MM.1S (cell line): ENCODE measurements at regions not wholly inside any gene's neighbourhood (a gene's known extent, or its start where the extent isn't known, plus 50 kb on each side); places are given as distances from the start of the nearest gene placed in this dataset.

ENCODE experiments used
- DNase-seq: peaks from one replicate; pipeline ENCODE4 v3.0.0-alpha.2; 2015
- H2AFZ ChIP-seq: fragments of 300-600 bp; sonication (generic); 2 replicates; pipeline ENCODE4 v1.6.0; 2016; ENCODE audit warnings: antibody characterized with exemption, low read length
- H3F3A ChIP-seq: fragments of 300-600 bp; sonication (generic); 2 replicates; pipeline ENCODE4 v1.6.1; 2016; ENCODE audit warnings: mild to moderate bottlenecking, antibody characterized with exemption, low read length, moderate library complexity, mixed read lengths; ENCODE audit not compliant: insufficient read depth
- H3K27ac ChIP-seq: fragments of 300-600 bp; sonication (generic); 2 replicates; pipeline ENCODE4 v1.5.1; 2016; ENCODE audit warnings: mild to moderate bottlenecking, low read length
- H3K27me3 ChIP-seq: fragments of 300-600 bp; sonication (generic); replicated peaks from 2 replicates; pipeline ENCODE4 v1.6.0; 2016; ENCODE audit warnings: low read length; ENCODE audit not compliant: insufficient read depth
- H3K36me3 ChIP-seq: fragments of 300-600 bp; sonication (generic); replicated peaks from 2 replicates; pipeline ENCODE4 v1.6.1; 2016; ENCODE audit warnings: mild to moderate bottlenecking, low read length, mixed read lengths; ENCODE audit not compliant: insufficient read depth
- H3K4me1 ChIP-seq: fragments of 300-600 bp; sonication (generic); 2 replicates; pipeline ENCODE4 v1.6.1; 2016; ENCODE audit warnings: low read length, mixed read lengths
- H3K4me2 ChIP-seq: fragments of 300-600 bp; sonication (generic); 2 replicates; pipeline ENCODE4 v1.6.0; 2016; ENCODE audit warnings: low read depth, low read length
- H3K4me3 ChIP-seq: fragments of 300-600 bp; sonication (generic); 2 replicates; pipeline ENCODE4 v1.5.1; 2016; ENCODE audit warnings: low read length, mixed read lengths
- H3K79me2 ChIP-seq: fragments of 300-600 bp; sonication (generic); 2 replicates; pipeline ENCODE4 v1.6.1; 2016; ENCODE audit warnings: mixed run types, low read length, mixed read lengths
- H3K9ac ChIP-seq: fragments of 300-600 bp; sonication (generic); 2 replicates; pipeline ENCODE4 v1.6.1; 2016; ENCODE audit warnings: low read length, mixed read lengths
- H3K9me2 ChIP-seq: fragments of 300-600 bp; sonication (generic); replicated peaks from 2 replicates; pipeline ENCODE4 v1.6.1; 2016; ENCODE audit warnings: mild to moderate bottlenecking, low read length, mixed read lengths; ENCODE audit not compliant: insufficient read depth
- H3K9me3 ChIP-seq: fragments of 300-600 bp; sonication (generic); replicated peaks from 2 replicates; pipeline ENCODE4 v1.6.1; 2016; ENCODE audit warnings: mild to moderate bottlenecking, low read length, mixed read lengths; ENCODE audit not compliant: insufficient read depth
- H4K20me1 ChIP-seq: fragments of 300-600 bp; sonication (generic); 2 replicates; pipeline ENCODE4 v1.6.1; 2016; ENCODE audit warnings: mild to moderate bottlenecking, low read length, moderate library complexity, mixed read lengths; ENCODE audit not compliant: insufficient read depth
- EZH2 ChIP-seq: fragments of 300-600 bp; sonication (generic); optimal IDR thresholded peaks from 2 replicates; pipeline ENCODE3; 2017; ENCODE audit warnings: low read depth, mild to moderate bottlenecking, antibody characterized with exemption, low read length, mixed read lengths
- EZH2phosphoT487 ChIP-seq: fragments of 300-600 bp; sonication (generic); IDR thresholded peaks from 2 replicates; pipeline ENCODE4 v1.6.1; 2018; ENCODE audit warnings: antibody characterized with exemption, low read length
- TF ChIP-seq, protein P1 (sequence below): fragments of 300-600 bp; sonication (generic); IDR thresholded peaks from 2 replicates; pipeline ENCODE4 v1.5.1; 2016; ENCODE audit warnings: antibody characterized with exemption, low read length, mixed read lengths

DNA sequence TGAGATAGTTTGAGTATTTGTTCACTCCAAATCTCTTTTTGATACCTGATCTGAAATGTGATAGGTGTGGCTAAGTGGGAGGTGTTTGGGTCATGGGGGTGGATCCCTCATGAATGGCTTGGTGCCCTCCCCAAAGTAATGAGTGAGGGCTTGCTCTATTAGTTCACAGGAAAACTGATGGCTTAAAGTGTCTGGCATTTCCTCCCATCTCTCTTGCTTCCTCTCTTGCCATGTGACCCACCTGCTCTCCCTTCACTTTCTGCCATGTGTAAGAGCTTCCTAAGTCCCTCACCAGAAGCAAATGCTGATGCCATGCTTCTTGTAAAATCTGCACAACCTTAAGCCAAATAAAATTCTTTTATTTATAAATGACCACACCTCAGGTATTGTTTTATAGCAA, 61.1 kb downstream of the MAD2L1 start:
- DNase-seq = no peak

DNA sequence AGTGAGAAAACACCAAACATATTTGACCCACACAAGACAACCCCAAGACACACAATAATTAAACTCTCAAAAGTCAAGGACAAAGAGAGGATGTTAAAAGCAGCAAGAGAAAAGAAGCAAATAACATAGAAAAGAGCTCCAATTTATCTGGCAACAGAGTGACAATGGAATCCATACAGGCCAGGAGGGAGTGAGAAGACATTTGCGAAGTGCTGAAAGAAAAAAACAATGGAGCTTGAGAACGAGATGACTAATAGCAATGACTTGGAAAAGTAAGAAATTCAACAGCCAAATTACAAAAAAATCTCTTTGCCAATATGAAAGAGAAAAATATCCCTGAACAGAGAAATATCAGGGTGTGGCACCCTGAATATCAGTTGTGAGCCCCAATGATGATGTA, 61.6 kb downstream of the MAD2L1 start:
- no peaks in the 10 kb centered on the region for H3K4me1 ChIP-seq
- no peak for DNase-seq
- no peaks in the 10 kb centered on the region for H3K27me3 ChIP-seq
- H3K36me3 ChIP-seq = no peaks in the 10 kb centered on the region
- H4K20me1 ChIP-seq = no peaks in the 10 kb centered on the region
- H3K9me2 ChIP-seq = no peaks in the 10 kb centered on the region
- no peak overlapping the region for H3K27ac ChIP-seq
- TF ChIP-seq, protein P1, sequence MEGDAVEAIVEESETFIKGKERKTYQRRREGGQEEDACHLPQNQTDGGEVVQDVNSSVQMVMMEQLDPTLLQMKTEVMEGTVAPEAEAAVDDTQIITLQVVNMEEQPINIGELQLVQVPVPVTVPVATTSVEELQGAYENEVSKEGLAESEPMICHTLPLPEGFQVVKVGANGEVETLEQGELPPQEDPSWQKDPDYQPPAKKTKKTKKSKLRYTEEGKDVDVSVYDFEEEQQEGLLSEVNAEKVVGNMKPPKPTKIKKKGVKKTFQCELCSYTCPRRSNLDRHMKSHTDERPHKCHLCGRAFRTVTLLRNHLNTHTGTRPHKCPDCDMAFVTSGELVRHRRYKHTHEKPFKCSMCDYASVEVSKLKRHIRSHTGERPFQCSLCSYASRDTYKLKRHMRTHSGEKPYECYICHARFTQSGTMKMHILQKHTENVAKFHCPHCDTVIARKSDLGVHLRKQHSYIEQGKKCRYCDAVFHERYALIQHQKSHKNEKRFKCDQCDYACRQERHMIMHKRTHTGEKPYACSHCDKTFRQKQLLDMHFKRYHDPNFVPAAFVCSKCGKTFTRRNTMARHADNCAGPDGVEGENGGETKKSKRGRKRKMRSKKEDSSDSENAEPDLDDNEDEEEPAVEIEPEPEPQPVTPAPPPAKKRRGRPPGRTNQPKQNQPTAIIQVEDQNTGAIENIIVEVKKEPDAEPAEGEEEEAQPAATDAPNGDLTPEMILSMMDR = no peak
- TF ChIP-seq EZH2 = no peak
- TF ChIP-seq EZH2phosphoT487 = no peak
- H3K9me3 ChIP-seq = no peaks in the 10 kb centered on the region
- no peak overlapping the region for H2AFZ ChIP-seq
- no peaks in the 10 kb centered on the region for H3K79me2 ChIP-seq
- no peak overlapping the region for H3K4me3 ChIP-seq
- H3K9ac ChIP-seq = no peak overlapping the region
- H3F3A ChIP-seq = no peaks in the 10 kb centered on the region
- no peak overlapping the region for H3K4me2 ChIP-seq

More for the DNA sequence above, 61.1 kb downstream of the MAD2L1 start:
- H3K4me2 ChIP-seq = no peak overlapping the region
- H3K9me2 ChIP-seq = no peaks in the 10 kb centered on the region
- no peaks in the 10 kb centered on the region for H3K9me3 ChIP-seq
- H3K79me2 ChIP-seq = no peaks in the 10 kb centered on the region
- no peaks in the 10 kb centered on the region for H4K20me1 ChIP-seq
- H3K36me3 ChIP-seq = no peaks in the 10 kb centered on the region
- H3F3A ChIP-seq = no peaks in the 10 kb centered on the region
- H3K9ac ChIP-seq = no peak overlapping the region
- no peak overlapping the region for H2AFZ ChIP-seq
- no peaks in the 10 kb centered on the region for H3K27me3 ChIP-seq
- H3K4me1 ChIP-seq = no peaks in the 10 kb centered on the region
- H3K27ac ChIP-seq = no peak overlapping the region
- TF ChIP-seq EZH2 (no peak), EZH2phosphoT487 (no peak)
- TF ChIP-seq, protein P1 = no peak
- no peak overlapping the region for H3K4me3 ChIP-seq

DNA sequence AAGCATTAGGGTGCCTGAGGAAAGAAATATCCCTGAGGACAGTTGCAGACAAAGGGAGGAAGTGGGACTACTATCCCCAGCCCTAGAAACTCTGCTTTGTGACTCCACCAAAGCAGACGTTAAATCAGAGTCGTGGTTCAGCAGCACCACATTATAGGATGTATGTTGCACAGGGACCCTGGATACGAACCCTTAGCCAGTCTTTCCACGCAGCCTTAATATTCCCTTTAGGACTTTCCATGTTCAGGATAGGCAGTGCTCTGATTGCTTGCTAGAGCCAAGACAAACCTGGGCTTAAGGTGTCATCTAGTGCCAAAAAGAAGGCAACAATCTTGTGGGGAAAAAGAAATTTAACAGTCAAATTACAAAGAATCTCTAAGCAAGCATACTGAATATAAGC, 62.6 kb downstream of the MAD2L1 start:
- Histone ChIP-seq H3K27me3 (no peaks in the 10 kb centered on the region), H3K36me3 (no peaks in the 10 kb centered on the region), H3K4me3 (no peak overlapping the region), H3K9ac (no peak overlapping the region), H3K9me3 (no peaks in the 10 kb centered on the region), H2AFZ (no peak overlapping the region), H3K79me2 (no peaks in the 10 kb centered on the region), H3K4me2 (no peak overlapping the region), H3K4me1 (no peaks in the 10 kb centered on the region), H3K27ac (no peak overlapping the region), H3K9me2 (no peaks in the 10 kb centered on the region), H3F3A (no peaks in the 10 kb centered on the region), H4K20me1 (no peaks in the 10 kb centered on the region)
- DNase-seq = no peak
- TF ChIP-seq EZH2 = no peak
- no peak for TF ChIP-seq EZH2phosphoT487
- TF ChIP-seq, protein P1 = no peak
